ENCODE measurements at regions not wholly inside any gene's neighbourhood (a gene's known extent, or its start where the extent isn't known, plus 50 kb on each side); places are given as distances from the start of the nearest gene placed in this dataset.

DNA sequence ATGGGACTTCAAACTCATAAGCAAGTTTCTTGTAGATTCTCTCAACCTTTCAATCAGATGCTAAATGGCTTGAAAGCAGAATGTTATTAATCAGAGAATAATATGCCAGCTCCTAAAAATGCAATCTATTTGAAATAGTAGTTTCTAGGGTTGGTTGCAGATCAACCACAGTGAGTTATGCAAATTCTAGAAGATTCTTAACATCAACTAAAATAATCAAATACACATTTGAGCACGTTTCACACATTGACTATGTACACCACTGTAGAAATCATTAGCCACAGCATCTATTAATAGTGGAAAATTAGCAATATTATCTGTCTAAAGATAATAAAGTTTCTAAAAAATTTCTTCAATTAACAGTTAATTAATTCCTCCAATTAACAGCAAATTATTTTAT lies 141.9 kb upstream of the GJE1 start:
- TF ChIP-seq CTCF (IDR thresholded peaks at IDR 0.05) (no peak), POLR2A (IDR thresholded peaks at IDR 0.05) (no peak)

Data from heart left ventricle (tissue), 13 donors.